HG02798 (cell line): ENCODE measurements at regions not wholly inside any gene's neighbourhood (a gene's known extent, or its start where the extent isn't known, plus 50 kb on each side); places are given as distances from the start of the nearest gene placed in this dataset.
"Not testable (repeated sequence)": the region's sequence is repeated elsewhere in the genome, so short reads cannot be mapped to it uniquely, and the experiment has no call there.

Experiments used
- ATAC-seq: cut with Tn5 transposase; IDR thresholded peaks from one replicate; pipeline ENCODE4 v1.9.1; 2021; ENCODE audit warnings: mild to moderate bottlenecking; ENCODE audit not compliant: unreplicated experiment, poor library complexity

DNA sequence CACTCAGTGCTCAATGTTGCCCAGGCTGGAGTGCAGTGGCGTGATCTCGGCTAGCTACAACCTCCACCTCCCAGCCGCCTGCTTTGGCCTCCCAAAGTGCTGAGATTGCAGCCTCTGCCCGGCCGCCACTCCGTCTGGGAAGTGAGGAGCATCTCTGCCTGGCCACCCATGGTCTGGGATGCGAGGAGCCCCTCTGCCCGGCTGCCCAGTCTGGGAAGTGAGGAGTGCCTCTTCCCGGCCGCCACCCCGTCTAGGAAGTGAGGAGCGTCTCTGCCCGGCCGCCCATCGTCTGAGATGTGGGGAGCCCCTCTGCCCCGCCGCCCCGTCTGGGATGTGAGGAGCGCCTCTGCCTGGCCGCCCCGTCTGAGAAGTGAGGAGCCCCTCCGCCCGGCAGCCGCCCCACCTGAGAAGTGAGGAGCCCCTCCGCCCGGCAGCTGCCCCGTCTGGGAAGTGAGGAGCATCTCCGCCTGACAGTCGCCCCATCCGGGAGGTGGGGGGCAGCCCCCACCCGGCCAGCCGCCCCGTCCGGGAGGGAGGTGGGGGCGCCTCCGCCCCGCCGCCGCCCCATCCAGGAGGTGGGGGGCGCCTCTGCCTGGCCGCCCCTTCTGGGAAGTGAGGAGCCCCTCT, 394.1 kb downstream of the CPS1 start:
- not testable (repeated sequence) for ATAC-seq

DNA sequence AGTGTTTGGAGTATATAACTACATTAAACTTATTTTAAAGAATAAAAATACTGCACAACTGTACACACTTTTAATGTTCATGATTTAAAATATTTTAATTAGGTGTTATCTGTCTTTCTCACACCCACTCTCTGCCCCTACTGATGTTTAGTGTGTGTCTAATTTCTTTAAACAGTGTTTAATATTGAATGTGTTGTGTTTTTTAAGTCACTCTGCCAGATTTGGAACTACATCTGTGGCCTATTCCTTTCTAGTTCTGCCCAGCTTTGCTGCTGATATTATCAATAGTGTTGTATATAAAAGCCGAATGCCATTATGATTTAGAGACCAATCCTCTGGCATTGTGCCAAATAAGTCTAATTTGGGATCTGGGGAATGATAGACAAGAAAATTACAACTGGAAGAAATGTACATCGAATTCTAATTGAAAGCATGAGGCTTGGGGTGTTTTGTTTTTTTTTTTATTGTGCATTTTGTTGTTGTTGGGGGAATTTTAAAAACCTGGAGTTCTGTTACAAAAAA, 398.0 kb downstream of the CPS1 start:
- no peak for ATAC-seq

DNA sequence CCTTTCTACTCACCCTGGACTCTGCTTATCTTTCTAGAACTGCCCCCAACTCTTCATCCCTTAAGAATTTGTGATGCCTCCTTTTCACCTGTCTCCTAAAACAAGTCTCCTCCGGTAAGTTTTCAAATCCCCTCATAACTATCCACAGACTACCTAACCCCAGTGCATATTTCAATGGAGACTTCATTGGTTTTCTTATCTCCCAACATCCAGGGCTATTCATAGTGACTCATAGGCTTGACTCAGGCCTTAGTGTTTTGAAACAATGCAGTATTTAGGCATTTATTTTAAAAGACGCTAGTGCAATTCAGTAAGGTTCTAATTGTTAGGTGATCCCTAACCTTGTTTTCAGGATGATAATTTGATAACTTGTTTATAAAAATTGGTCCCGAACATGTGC, 399.2 kb downstream of the CPS1 start:
- ATAC-seq, result no peak

DNA sequence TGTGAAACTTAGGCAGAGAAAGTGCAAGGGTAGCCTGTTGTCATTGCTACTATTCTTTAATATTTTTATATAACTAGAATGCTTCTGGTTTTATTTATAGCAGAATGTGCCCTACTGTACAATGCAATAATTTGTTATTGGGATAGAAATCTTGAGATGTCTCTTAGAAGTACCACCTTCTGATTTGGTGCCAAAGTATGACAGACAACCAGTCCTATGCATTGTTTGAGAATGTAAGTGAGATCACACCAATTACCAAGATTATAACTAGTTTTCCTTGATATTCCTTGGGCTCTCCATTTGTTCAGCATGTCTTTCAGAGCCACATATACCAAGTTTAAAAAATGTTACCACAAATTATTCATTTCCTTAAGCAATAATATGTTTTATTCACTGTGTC, 399.7 kb downstream of the CPS1 start:
- no peak for ATAC-seq

DNA sequence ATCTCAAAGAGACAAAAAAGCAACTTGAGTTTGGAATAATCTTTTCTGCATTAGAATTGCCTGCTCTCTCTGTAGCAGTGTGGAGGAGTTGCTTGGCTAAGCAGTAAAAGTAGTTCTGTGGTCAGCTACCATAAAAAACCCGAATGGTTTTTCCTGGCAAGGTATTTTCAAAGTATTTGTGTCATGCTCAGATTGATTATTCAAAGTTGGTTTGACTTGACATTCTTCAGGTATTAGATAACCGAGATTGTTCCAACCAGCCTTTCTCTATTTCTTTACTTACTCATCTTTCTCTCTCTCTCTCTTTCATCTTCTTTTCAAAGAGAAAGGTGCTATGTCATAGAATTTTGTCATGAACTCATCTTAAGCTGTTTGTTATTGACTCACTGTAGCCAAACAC, 404.9 kb downstream of the CPS1 start:
- ATAC-seq, result no peak

DNA sequence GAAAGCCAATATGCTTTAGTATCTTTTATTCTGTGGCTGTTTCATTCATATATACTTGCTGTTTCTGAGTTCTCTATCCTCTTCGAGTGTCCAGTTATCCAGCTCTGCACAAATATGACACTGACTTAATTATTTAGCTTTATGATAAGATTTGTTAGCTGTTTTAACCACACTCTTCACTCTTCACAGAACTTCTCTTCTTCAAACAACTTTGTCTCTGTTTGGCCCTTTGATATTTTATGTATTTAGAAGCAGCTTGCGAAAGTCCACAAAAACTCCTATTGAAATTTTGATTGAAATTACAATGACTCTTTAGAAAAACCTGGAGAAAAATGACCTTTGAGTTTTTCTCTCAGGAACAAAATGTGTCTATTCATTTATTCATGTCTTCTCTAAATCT, 407.0 kb downstream of the CPS1 start:
- ATAC-seq, result no peak

DNA sequence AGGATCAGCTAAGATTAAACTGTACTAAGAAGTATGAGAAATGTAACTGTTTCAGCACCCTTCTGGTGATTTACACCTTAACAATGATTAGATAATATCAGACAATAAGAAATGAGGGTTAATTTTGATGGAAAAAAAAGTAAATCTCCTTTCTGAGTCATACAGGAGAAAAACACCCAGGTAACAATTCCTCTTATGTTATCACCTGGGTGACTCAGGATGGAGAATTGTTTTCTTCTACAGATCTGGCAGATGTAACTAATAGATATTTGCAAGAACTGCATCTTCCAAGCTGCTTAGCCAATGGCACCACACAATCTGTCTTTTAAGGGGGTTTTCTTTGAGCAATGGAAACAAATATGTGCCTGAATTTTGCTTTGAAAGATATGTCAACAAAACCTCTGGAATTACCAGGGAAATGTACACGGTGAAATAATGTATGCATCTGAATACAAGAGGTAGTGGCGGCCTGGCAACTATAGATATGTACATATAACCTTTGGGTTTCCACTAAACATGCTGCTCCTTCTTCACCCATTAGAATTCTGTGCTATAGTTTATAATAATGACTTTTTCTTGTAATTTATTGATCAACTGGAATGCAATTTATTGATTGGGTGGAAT, 407.9 kb downstream of the CPS1 start:
- no peak for ATAC-seq

DNA sequence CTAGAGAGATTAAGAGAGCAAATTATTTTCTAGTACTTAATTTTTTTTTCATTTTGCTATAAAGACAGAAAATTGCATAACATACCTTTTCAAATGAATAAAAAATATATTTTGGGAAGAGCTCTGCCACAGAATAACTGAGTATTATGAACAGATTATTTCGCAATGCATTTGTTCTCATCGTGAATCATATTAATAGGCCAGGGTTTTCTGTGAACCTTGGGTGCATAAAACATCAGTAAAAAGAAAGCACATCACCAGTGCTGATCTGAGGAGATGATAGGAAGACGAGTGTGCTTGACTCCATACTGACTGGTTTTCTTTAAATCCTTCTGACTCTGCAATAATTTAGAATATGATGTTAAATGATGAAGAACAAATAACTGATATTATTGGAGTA, 409.1 kb downstream of the CPS1 start:
- no peak for ATAC-seq

DNA sequence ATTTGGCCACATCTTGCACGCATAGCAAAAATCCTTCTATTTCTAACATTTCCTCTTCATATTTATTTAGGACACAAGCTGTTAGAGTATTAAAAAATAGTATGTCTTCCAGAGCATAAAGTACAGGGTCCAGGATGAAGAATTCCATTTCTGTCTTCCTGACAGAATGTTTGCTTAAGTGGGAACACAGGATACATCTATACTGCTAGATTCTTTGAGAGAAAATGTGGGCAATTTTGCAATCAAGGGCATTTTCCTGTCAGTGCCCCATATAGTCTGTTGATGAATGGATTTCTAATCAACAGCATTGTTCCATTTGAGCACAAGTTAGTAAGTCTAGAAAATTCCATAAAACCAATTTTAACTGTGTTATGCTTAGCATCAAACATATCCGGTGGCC, 409.9 kb downstream of the CPS1 start:
- no peak for ATAC-seq

DNA sequence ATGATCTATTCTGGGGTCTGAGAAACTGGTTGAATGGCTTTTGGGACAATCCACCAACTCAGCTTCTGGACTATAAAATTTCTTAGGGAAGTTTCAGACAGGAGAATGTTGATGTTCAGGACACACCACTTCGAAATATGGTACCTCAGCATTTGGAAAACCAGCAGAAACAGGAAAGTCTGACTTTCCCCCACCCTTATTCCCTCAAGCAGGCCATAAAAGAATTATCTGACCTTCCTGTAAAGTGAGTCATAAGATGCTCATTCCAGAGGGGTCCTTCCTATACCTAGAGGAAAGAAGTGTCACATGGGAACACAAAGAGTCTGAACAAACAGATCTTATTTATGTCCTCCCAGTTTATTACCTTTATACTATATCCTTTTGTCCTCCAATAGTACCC, 415.0 kb downstream of the CPS1 start:
- ATAC-seq, result no peak

DNA sequence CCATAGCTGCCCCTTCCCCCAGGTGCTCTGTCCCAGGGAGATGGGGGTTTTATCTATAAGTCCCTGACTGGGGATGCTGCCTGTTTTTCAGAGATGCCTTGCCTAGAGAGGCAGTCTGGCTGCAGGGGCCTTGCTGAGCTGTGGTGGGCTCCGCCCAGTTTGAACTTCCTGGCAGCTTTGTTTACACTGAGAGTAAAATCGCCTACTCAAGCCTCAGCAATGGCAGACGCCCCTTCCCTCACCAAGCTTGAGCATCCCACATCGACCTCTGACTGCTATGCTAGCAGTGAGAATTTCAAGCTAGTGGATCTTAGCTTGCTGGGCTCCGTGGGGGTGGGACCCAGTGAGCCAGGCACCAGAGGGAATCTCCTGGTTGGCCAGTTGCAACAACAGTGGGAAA, 430.4 kb downstream of the CPS1 start:
- ATAC-seq, result not testable (repeated sequence)

DNA sequence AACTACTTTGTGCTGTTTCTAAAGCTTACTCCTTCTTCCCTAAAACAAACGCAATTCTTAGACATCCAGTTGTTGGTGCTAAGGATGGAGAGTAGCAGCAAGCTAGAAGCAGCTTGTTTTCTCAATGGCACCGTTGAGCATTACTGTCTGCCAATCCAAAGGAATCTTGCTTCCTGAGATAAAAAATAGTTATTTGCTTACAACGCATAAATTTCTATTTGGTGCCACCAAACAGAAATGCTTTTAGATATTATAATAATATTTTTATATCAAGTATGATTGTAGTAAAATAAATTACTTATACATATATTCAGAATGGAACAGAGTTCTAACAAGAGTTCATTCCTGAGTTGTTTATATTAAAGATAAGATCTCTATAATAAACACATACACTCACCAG, 434.7 kb downstream of the CPS1 start:
- ATAC-seq, result no peak

DNA sequence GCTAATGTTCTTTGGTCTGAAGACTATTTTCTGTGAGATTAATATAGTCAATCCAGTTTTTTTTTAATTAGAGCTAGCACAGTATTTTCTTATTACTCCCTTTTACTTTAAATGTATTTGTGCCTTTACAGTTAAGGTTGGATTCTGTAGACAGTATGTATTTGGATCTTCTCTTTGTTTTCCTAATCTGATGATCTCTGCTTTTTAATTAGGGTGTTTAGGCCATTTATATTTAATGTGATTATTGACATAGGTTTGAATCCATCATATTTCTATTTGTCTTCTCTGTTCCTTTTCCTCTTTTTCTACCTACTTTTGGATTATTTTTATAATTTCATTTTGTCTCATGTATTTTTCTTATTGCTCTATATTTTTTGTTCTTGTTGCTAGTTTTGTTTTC, 437.7 kb downstream of the CPS1 start:
- ATAC-seq, result no peak

DNA sequence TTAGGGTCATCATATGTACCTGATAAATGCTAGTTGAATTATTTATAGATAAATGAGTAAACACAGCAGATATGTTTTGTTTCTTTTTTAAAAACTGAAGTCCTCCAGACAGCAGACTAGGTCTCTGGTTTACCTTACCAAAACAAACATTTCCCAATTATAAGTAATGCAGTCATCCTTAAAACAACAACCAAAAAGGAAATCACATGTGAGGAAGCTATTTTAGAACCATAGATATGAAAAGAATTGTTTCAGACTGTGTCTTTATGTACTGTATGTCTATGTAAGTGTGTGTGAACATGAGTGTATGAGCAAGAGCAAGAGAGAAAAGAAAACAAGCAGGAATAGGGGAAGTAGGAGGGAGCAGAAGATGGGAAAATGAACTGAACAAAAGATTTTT, 441.0 kb downstream of the CPS1 start:
- ATAC-seq, result no peak

DNA sequence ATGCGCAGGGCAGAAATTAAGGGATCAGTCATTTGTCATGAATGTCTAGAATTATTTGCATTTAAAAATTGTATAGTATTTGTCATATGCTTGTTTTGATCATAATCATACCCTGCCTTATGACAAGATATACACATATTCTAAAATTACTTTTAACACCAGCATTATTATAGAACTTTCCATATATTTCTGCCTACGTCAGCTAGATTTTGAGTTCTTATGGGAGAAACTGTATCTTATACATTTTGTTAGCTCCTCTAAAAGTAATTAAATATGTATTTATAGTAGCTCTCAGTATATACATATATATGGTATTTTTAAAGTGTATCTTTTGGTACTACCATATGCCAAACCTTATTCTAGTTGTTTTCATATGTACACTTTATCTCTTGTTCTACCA, 441.9 kb downstream of the CPS1 start:
- ATAC-seq, result no peak

DNA sequence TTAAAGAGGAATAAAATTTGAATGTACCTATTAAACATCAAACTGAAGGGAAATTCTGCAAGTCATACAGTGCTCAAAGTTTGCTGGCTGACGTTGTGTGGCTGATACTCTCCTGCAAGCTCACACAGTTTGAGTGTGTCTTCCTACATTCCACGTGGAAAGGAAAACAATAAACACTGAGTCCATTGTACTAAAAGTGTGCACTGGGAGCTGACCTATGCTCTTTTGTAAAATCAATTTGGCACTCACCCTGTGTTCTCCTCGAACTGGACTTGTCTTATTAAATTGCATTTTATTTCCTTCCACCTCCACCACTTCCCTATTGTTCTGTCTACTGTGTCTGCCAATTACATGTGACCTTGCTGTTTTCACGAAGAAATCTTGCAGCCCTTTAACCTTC, 458.0 kb downstream of the CPS1 start:
- no peak for ATAC-seq

DNA sequence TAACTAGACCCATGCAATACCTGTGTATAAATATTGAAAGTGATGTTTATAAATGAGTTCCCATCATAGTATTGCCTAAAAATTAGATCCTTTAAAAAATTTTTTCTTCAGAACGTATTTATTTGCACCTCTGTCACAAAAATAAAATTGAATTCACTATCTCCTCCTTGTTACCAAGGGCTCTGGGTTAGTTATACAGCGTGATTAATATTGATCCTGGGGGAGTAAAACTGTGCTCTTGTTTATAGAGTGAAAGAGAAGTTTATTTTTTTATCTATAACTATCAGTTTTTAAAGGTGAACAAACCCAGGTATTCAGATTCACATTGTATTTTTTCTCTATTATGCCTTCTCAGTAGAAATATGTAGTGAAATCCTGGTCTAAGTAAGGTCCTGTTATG, 458.5 kb downstream of the CPS1 start:
- no peak for ATAC-seq

DNA sequence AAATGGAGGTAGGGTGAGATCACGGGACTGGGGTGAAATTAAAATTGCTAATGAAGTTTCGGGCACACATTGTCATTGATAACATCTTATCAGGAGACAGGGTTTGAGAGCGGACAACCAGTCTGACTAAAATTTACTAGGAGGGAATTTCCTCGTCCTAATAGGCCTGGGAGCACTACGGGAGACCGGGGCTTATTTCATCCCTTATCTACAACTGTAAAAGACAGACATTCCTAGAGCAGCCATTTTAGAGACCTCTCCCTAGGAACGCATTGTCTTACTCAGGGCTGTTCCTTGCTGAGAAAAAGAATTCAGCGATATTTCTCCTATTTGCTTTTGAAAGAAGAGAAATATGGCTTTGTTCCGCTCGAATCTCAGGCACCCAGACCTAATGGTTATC, 468.7 kb downstream of the CPS1 start:
- ATAC-seq, result not testable (repeated sequence)

DNA sequence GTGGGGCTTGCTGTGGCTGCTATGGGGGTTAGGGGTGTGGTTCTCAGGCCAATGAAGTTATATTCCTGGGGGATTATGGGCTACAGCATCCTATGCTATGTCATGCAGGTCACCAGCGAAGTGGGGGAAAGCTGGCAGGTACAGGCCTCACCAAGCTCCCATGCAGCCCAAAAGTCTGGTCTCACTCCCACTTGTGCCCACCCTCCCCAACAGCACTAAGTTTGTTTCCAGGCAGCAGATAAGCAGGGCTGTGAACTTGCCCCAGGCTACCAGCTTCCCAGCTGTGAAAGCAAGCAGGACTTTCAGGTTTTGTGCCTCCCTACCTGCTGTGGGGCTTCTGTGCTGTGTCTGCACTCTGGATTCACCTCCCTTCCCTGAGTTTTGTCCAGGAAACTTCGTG, 469.7 kb downstream of the CPS1 start:
- ATAC-seq, result no peak

DNA sequence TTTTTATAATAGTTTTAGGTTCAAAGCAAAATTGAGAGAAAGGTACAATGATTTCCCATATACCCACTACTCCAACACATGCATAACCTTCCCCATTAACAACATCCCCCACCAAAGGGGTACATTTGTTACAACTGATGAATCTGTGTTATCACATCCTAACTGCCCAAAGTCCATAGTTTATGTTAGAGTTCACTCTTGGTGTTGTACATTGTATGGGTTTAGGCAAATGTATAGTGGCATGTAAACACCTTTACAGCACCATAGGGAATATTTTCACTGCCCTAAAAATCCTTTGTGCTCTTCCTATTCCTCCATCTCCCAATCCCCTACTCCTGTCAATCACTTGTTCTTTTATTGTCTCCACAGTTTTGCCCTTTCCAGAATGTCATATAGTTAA, 471.6 kb downstream of the CPS1 start:
- ATAC-seq, result no peak

DNA sequence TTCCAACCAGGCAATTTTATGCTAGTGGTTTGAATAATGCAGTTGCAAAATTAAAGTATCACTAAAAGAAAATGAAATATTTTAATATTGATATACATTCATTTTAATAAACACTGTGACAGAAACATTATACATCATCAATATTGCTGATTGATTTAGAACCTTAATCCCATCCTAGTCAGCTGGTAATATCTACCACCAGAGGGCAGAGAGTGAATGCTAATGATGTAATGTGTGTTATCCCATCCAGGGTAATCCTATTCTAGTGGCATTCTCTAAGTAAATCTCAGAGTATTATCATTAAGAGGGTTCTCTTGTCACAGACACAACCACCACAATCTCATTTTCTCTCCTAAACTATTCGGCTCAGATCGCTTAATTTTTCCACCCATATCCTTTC, 477.4 kb downstream of the CPS1 start:
- ATAC-seq, result no peak

DNA sequence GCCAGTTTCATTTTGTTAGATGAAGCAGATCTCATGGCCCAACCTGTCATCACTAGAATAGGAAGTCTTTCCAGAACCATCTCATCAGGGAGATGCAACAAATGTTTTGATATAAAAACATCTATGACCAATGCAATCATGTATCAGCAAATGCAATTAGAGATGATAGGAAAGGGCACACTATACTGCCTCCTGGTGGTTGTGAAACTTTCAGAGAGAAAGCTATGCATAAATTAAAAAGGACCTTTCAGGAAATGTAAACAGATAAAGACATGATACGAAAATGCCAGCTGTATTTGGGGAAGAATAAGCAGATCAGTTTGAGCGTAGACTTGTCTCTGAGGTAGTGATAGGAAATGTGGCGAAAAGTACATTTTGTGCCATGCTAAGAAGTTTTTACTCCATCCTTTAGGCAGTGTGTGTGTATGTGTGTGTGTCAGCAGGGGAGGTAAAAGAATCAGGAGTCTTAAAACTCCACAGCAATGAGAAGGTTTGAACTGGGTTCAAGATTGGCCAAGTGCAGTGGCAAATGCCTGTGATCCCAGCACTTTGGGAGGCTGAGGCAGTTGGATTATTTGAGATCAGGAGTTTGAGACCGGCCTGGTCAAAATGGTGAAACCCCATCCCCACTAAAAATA, 479.3 kb downstream of the CPS1 start:
- peak; percentile 66 for ATAC-seq
